OCI-LY7 (cell line): ENCODE measurements at regions not wholly inside any gene's neighbourhood (a gene's known extent, or its start where the extent isn't known, plus 50 kb on each side); places are given as distances from the start of the nearest gene placed in this dataset.

Experiments used
- BruUV-seq: library from RNA; stranded (reverse); fragments of 400-500 nt; replicated peaks from 2 replicates; lab custom pipeline; 2021; lab: Mats Ljungman, UMichigan
- CTCF ChIA-PET: fragments of 300-600 bp; sonication (Branson Sonifier 250); formaldehyde crosslinking; loops from one replicate; lab custom pipeline; 2022; ENCODE audit warnings: antibody characterized with exemption; ENCODE audit not compliant: unreplicated experiment; lab: Charles Lee
- POLR2A ChIA-PET: fragments of 300-600 bp; sonication (Branson Sonifier 250); formaldehyde crosslinking; loops from one replicate; lab custom pipeline; 2022; ENCODE audit warnings: antibody characterized with exemption; lab: Charles Lee
- DNase-seq: peaks from one replicate; pipeline ENCODE4 v3.0.0-alpha.2; 2015; ENCODE audit warnings: low spot score
- H2AFZ ChIP-seq: fragments of 200-600 bp; sonication (generic), shearing (Covaris generic); 2 replicates; pipeline ENCODE4 v1.6.1; 2014; ENCODE audit warnings: mild to moderate bottlenecking, antibody characterized with exemption, low read length, moderate library complexity
- H3K27ac ChIP-seq: fragments of 200-600 bp; sonication (generic); 2 replicates; pipeline ENCODE4 v1.5.1; 2014; ENCODE audit warnings: mixed run types, low read depth, mild to moderate bottlenecking, moderate library complexity, low read length, inconsistent platforms; ENCODE audit not compliant: poor library complexity, severe bottlenecking
- H3K36me3 ChIP-seq: fragments of 200-600 bp; sonication (generic); 2 replicates; pipeline ENCODE4 v1.6.1; 2014; ENCODE audit warnings: mild to moderate bottlenecking, antibody characterized with exemption, low read length, moderate library complexity, mixed read lengths; ENCODE audit not compliant: insufficient read depth
- H3K4me1 ChIP-seq: fragments of 200-600 bp; sonication (generic); 2 replicates; pipeline ENCODE4 v1.5.1; 2014; ENCODE audit warnings: mild to moderate bottlenecking, low read length; ENCODE audit not compliant: insufficient read depth, poor library complexity, severe bottlenecking
- H3K4me2 ChIP-seq: fragments of 200-600 bp; sonication (generic); 2 replicates; pipeline ENCODE4 v1.6.1; 2014; ENCODE audit warnings: mild to moderate bottlenecking, low read length
- H3K4me3 ChIP-seq: fragments of 200-600 bp; sonication (generic); 2 replicates; pipeline ENCODE4 v1.5.1; 2014; ENCODE audit warnings: mild to moderate bottlenecking, low read depth, low read length; ENCODE audit not compliant: poor library complexity, severe bottlenecking
- H3K79me2 ChIP-seq: fragments of 200-600 bp; sonication (generic); 2 replicates; pipeline ENCODE4 v1.6.1; 2016; ENCODE audit warnings: low read depth, mild to moderate bottlenecking, low read length, moderate library complexity, mixed read lengths; ENCODE audit not compliant: insufficient read depth
- H3K9me2 ChIP-seq: fragments of 200-600 bp; sonication (generic); 2 replicates; pipeline ENCODE4 v1.6.1; 2016; ENCODE audit warnings: mild to moderate bottlenecking, low read length, mixed read lengths; ENCODE audit not compliant: insufficient read depth
- H3K9me3 ChIP-seq: fragments of 200-600 bp; sonication (generic); 2 replicates; pipeline ENCODE4 v1.6.1; 2014; ENCODE audit warnings: mild to moderate bottlenecking, mixed run types, low read length, mixed read lengths
- H4K20me1 ChIP-seq: fragments of 200-600 bp; sonication (generic); 2 replicates; pipeline ENCODE4 v1.6.1; 2014; ENCODE audit warnings: mild to moderate bottlenecking, antibody characterized with exemption, low read length, moderate library complexity, mixed read lengths; ENCODE audit not compliant: insufficient read depth
- CTCF ChIP-seq: fragments of 200-600 bp; sonication (generic); conservative IDR thresholded peaks from 2 replicates; pipeline ENCODE4 v1.5.1; 2014; ENCODE audit warnings: mild to moderate bottlenecking, antibody characterized with exemption, low read length, moderate library complexity, mixed read lengths
- EZH2phosphoT487 ChIP-seq: fragments of 200-600 bp; sonication (generic); IDR thresholded peaks from 2 replicates; pipeline ENCODE4 v1.6.1; 2018; ENCODE audit warnings: low read depth, borderline replicate concordance, mild to moderate bottlenecking, mixed run types, antibody characterized with exemption, low read length, moderate library complexity, mixed read lengths
- intact Hi-C: fragments of 100-400 bp; cut with micrococcal nuclease; formaldehyde crosslinking; loops from one replicate; pipeline ENCODE4 v1.10.0; 2022; ENCODE audit not compliant: unreplicated experiment

GRCh38 chr4:189294574-189294973 lies 646.1 kb upstream of the FRG1 start:
- Histone ChIP-seq H3K9me3 (no peaks in the 10 kb centered on the region), H4K20me1 (no peaks in the 10 kb centered on the region), H3K4me2 (no peak overlapping the region), H3K4me1 (no peaks in the 10 kb centered on the region), H2AFZ (no peak overlapping the region), H3K79me2 (no peaks in the 10 kb centered on the region), H3K36me3 (no peaks in the 10 kb centered on the region), H3K27ac (no peak overlapping the region), H3K9me2 (no peaks in the 10 kb centered on the region), H3K4me3 (no peak overlapping the region)
- CTCF ChIA-PET, result no interaction called here
- BruUV-seq, result no TSS peak
- no peak for TF ChIP-seq CTCF
- TF ChIP-seq EZH2phosphoT487, result no peak
- POLR2A ChIA-PET, result no interaction called here
- intact Hi-C loops, result no loop called here
- no peak for DNase-seq

GRCh38 chr4:189299706-189300105 lies 641.0 kb upstream of the FRG1 start:
- DNase-seq, result no peak
- no peaks in the 10 kb centered on the region for H4K20me1 ChIP-seq
- no peak overlapping the region for H2AFZ ChIP-seq
- no TSS peak for BruUV-seq
- H3K4me3 ChIP-seq, result no peak overlapping the region
- H3K9me3 ChIP-seq, result no peaks in the 10 kb centered on the region
- no peaks in the 10 kb centered on the region for H3K79me2 ChIP-seq
- CTCF ChIA-PET, result no interaction called here
- no peaks in the 10 kb centered on the region for H3K4me1 ChIP-seq
- TF ChIP-seq EZH2phosphoT487, result no peak
- no peak for TF ChIP-seq CTCF
- no peak overlapping the region for H3K27ac ChIP-seq
- H3K36me3 ChIP-seq, result no peaks in the 10 kb centered on the region
- H3K9me2 ChIP-seq, result no peaks in the 10 kb centered on the region
- POLR2A ChIA-PET, result interaction anchor here (0.7 to 1.0 kb wide), 2 partner anchors 9 to 12 kb away, joined by 3 to 4 read pairs; no protein-coding TSS in a partner anchor
- H3K4me2 ChIP-seq, result no peak overlapping the region
- intact Hi-C loops, result no loop called here

GRCh38 chr4:189301692-189302091 lies 639.0 kb upstream of the FRG1 start:
- POLR2A ChIA-PET, result no interaction called here
- Histone ChIP-seq H3K27ac (no peak overlapping the region), H3K9me3 (no peaks in the 10 kb centered on the region), H3K4me3 (no peak overlapping the region), H3K36me3 (no peaks in the 10 kb centered on the region), H4K20me1 (no peaks in the 10 kb centered on the region), H3K4me2 (no peak overlapping the region), H3K4me1 (no peaks in the 10 kb centered on the region), H3K9me2 (no peaks in the 10 kb centered on the region), H2AFZ (no peak overlapping the region), H3K79me2 (no peaks in the 10 kb centered on the region)
- intact Hi-C loops, result no loop called here
- no peak for DNase-seq
- TF ChIP-seq EZH2phosphoT487, result no peak
- TF ChIP-seq CTCF, result no peak
- no TSS peak for BruUV-seq
- CTCF ChIA-PET, result no interaction called here
